Smooth muscle cell (in vitro differentiated cells): ENCODE measurements at regions not wholly inside any gene's neighbourhood (a gene's known extent, or its start where the extent isn't known, plus 50 kb on each side); places are given as distances from the start of the nearest gene placed in this dataset.

ENCODE experiments used
- DNase-seq: peaks from one replicate; lab custom pipeline; 2025; ENCODE audit not compliant: unreplicated experiment; lab: John Stamatoyannopoulos, UW
- H2AFZ ChIP-seq: fragments of 200-600 bp; sonication (generic); 2 replicates; pipeline ENCODE4 v1.6.0; 2016; ENCODE audit warnings: antibody characterized with exemption, low read depth, mild to moderate bottlenecking
- H3F3A ChIP-seq: fragments of 200-600 bp; sonication (generic); 2 replicates; pipeline ENCODE4 v1.6.0; 2017; ENCODE audit warnings: antibody characterized with exemption, low read depth
- H3K27ac ChIP-seq: fragments of 200-600 bp; sonication (generic); 2 replicates; pipeline ENCODE4 v1.5.1; 2016; ENCODE audit warnings: low read depth, mild to moderate bottlenecking
- H3K27me3 ChIP-seq: fragments of 200-600 bp; sonication (generic); 2 replicates; pipeline ENCODE4 v1.6.1; 2016; ENCODE audit warnings: low read depth, mild to moderate bottlenecking
- H3K36me3 ChIP-seq: fragments of 200-600 bp; sonication (generic); 2 replicates; pipeline ENCODE4 v1.5.1; 2016; ENCODE audit warnings: low read depth
- H3K4me1 ChIP-seq: fragments of 200-600 bp; sonication (generic); 2 replicates; pipeline ENCODE4 v1.5.1; 2016; ENCODE audit warnings: low read depth
- H3K4me2 ChIP-seq: fragments of 200-600 bp; sonication (generic); 2 replicates; pipeline ENCODE4 v1.6.0; 2016; ENCODE audit warnings: mild to moderate bottlenecking
- H3K4me3 ChIP-seq: fragments of 200-600 bp; sonication (generic); 2 replicates; pipeline ENCODE4 v1.5.1; 2016; ENCODE audit warnings: mild to moderate bottlenecking
- H3K79me2 ChIP-seq: fragments of 200-600 bp; sonication (generic); 2 replicates; pipeline ENCODE4 v1.6.0; 2016; ENCODE audit warnings: low read depth, mild to moderate bottlenecking
- H3K9ac ChIP-seq: fragments of 200-600 bp; sonication (generic); 2 replicates; pipeline ENCODE4 v1.6.0; 2016; ENCODE audit warnings: low read depth
- H3K9me3 ChIP-seq: fragments of 200-600 bp; sonication (generic); replicated peaks from 2 replicates; pipeline ENCODE4 v1.5.1; 2016; ENCODE audit warnings: low read depth
- H4K20me1 ChIP-seq: fragments of 200-600 bp; sonication (generic); 2 replicates; pipeline ENCODE4 v1.6.0; 2016; ENCODE audit warnings: low read depth
- CTCF ChIP-seq: fragments of 200-600 bp; sonication (generic); IDR thresholded peaks from 2 replicates; pipeline ENCODE4 v1.5.1; 2017; ENCODE audit warnings: borderline replicate concordance, mild to moderate bottlenecking, antibody characterized with exemption; ENCODE audit not compliant: insufficient read depth, poor library complexity, severe bottlenecking
- WGBS: methylation state at CpG from one replicate; pipeline ENCODE4 v1.1.7; 2016; ENCODE audit warnings: low lambda C conversion rate; 5-methylcytosine and 5-hydroxymethylcytosine counted together

GRCh38 chr18:8944871-8945245, 157.6 kb upstream of the NDUFV2 start:
- H3K27me3 ChIP-seq, result no peaks in the 10 kb centered on the region
- no peak for TF ChIP-seq CTCF
- H2AFZ ChIP-seq, result no peak overlapping the region
- H3K4me3 ChIP-seq, result no peak overlapping the region
- H3K27ac ChIP-seq, result no peak overlapping the region
- peaks cover 20% of the 10 kb centered on the region for H3F3A ChIP-seq
- no peak overlapping the region for H3K9ac ChIP-seq
- H3K4me2 ChIP-seq, result no peak overlapping the region
- H3K36me3 ChIP-seq, result no peaks in the 10 kb centered on the region
- WGBS, result 97% methylated on average over 7 of the region's 7 CpGs
- no peak for DNase-seq
- H3K9me3 ChIP-seq, result no peaks in the 10 kb centered on the region
- no peaks in the 10 kb centered on the region for H4K20me1 ChIP-seq
- H3K79me2 ChIP-seq, result no peaks in the 10 kb centered on the region
- H3K4me1 ChIP-seq, result peaks cover 35% of the 10 kb centered on the region

- 39% methylated on average over 2 of the region's 2 CpGs for WGBS
- Histone ChIP-seq H3K79me2 (no peaks in the 10 kb centered on the region), H3F3A (peaks cover 20% of the 10 kb centered on the region), H2AFZ (no peak overlapping the region), H4K20me1 (no peaks in the 10 kb centered on the region), H3K27me3 (no peaks in the 10 kb centered on the region), H3K4me1 (peaks cover 35% of the 10 kb centered on the region), H3K4me3 (no peak overlapping the region), H3K36me3 (no peaks in the 10 kb centered on the region), H3K27ac (peak overlapping the region; percentile 80), H3K9ac (no peak overlapping the region), H3K4me2 (peak overlapping the region; percentile 47), H3K9me3 (no peaks in the 10 kb centered on the region)
- DNase-seq, result no peak
- no peak for TF ChIP-seq CTCF
These were observed 157.0 kb upstream of the NDUFV2 start for GRCh38 chr18:8945514-8945913.

GRCh38 chr18:8946066-8946838, 156.2 kb upstream of the NDUFV2 start:
- DNase-seq, result no peak
- Histone ChIP-seq H3F3A (peaks cover 20% of the 10 kb centered on the region), H3K4me3 (no peak overlapping the region), H3K4me1 (peaks cover 35% of the 10 kb centered on the region), H3K4me2 (peak overlapping the region; percentile 47), H3K27me3 (no peaks in the 10 kb centered on the region), H3K9ac (no peak overlapping the region), H3K79me2 (no peaks in the 10 kb centered on the region), H3K36me3 (no peaks in the 10 kb centered on the region), H3K9me3 (no peaks in the 10 kb centered on the region), H3K27ac (peak overlapping the region; percentile 80), H4K20me1 (no peaks in the 10 kb centered on the region), H2AFZ (no peak overlapping the region)
- 87% methylated on average over 5 of the region's 5 CpGs for WGBS
- no peak for TF ChIP-seq CTCF

- no peak overlapping the region for H2AFZ ChIP-seq
- 71% methylated on average over 6 of the region's 6 CpGs for WGBS
- no peak for TF ChIP-seq CTCF
- no peak for DNase-seq
- no peaks in the 10 kb centered on the region for H3K27me3 ChIP-seq
- H3K36me3 ChIP-seq, result no peaks in the 10 kb centered on the region
- H3K4me3 ChIP-seq, result no peak overlapping the region
- no peaks in the 10 kb centered on the region for H3K79me2 ChIP-seq
- H3K4me1 ChIP-seq, result peaks cover 25% of the 10 kb centered on the region
- H3F3A ChIP-seq, result peaks cover 12% of the 10 kb centered on the region
- H3K9me3 ChIP-seq, result no peaks in the 10 kb centered on the region
- no peak overlapping the region for H3K9ac ChIP-seq
- H4K20me1 ChIP-seq, result no peaks in the 10 kb centered on the region
- peak overlapping the region; percentile 65 for H3K4me2 ChIP-seq
- H3K27ac ChIP-seq, result peak overlapping the region; percentile 71
These were observed 154.9 kb upstream of the NDUFV2 start for GRCh38 chr18:8947566-8947965.
